HepG2 (cell line): ENCODE measurements at regions not wholly inside any gene's neighbourhood (a gene's known extent, or its start where the extent isn't known, plus 50 kb on each side); places are given as distances from the start of the nearest gene placed in this dataset.

Experiments used
- ATAC-seq: fragments of 200-7000 bp; cut with Tn5 transposase; 3 replicates; pipeline ENCODE4 v1.9.1; 2020; ENCODE audit warnings: mild to moderate bottlenecking, moderate library complexity
- BruUV-seq: library from RNA; stranded (reverse); fragments of 400-500 nt; replicated peaks from 2 replicates; lab custom pipeline; 2021; lab: Mats Ljungman, UMichigan
- CTCF ChIA-PET: fragments of 300-600 bp; formaldehyde crosslinking; extraction: SDS; loops from one replicate; lab custom pipeline; 2021; ENCODE audit warnings: low total read pairs, inconsistent platforms, low intra/inter-chr PET ratio; lab: Yijun Ruan, JAX
- POLR2A ChIA-PET: fragments of 350-600 bp; sonication (Branson Sonifier 250); formaldehyde crosslinking; loops from one replicate; lab custom pipeline; 2020; ENCODE audit warnings: antibody characterized with exemption, inconsistent platforms; lab: Yijun Ruan, JAX
- DNase-seq: peaks from one replicate; pipeline ENCODE4 v3.0.0-alpha.2; 2015; ENCODE audit warnings: low spot score
- FAIRE-seq: peaks from 3 replicates; lab custom pipeline; 2011; peaks lifted over from hg19 to GRCh38; lab: Jason Lieb, UNC
- H2AFZ ChIP-seq: one replicate; pipeline ENCODE4 v1.6.1; 2011; ENCODE audit warnings: low read length, inconsistent platforms
- H3K27ac ChIP-seq: fragments of 300-600 bp; 3 replicates; pipeline ENCODE4 v1.8.0; 2011; ENCODE audit warnings: mixed run types, mild to moderate bottlenecking, mixed read lengths, low read length, inconsistent platforms; ENCODE audit not compliant: insufficient read depth; ENCODE audit errors: extremely low read length
- H3K27me3 ChIP-seq, 2 experiments: fragments of 200-600 bp in 1 of 2; 2 replicates in 1 of 2; 3 replicates in 1 of 2; pipeline versions ENCODE4 v1.6.0 to v1.8.0; 2011; ENCODE audit warnings: low read length in 2 of 2, mild to moderate bottlenecking in 2 of 2, moderate library complexity in 2 of 2, inconsistent platforms in 1 of 2; ENCODE audit not compliant: insufficient read depth in 2 of 2, control insufficient read depth in 1 of 2
- H3K36me3 ChIP-seq, 2 experiments: fragments of 200-600 bp in 1 of 2; replicated peaks in 1 of 2; 2 replicates in 1 of 2; 3 replicates in 1 of 2; pipeline versions ENCODE4 v1.5.1 to v1.8.0; 2011; ENCODE audit warnings: low read length in 2 of 2, inconsistent platforms in 1 of 2; ENCODE audit not compliant: insufficient read depth in 2 of 2, control insufficient read depth in 1 of 2
- H3K4me1 ChIP-seq: 2 replicates; pipeline ENCODE4 v1.5.1; 2012; ENCODE audit warnings: low read length, inconsistent platforms; ENCODE audit not compliant: insufficient read depth
- H3K4me2 ChIP-seq: 2 replicates; pipeline ENCODE4 v1.6.0; 2011; ENCODE audit warnings: low read depth, low read length, inconsistent platforms
- H3K4me3 ChIP-seq, 3 experiments: fragments of 200-600 bp in 1 of 3; sonication (generic), shearing (Covaris generic) in 1 of 3; replicated peaks in 1 of 3; 2 replicates each; pipeline ENCODE4 v1.5.1; 2011 to 2016; ENCODE audit warnings: low read length in 3 of 3, inconsistent platforms in 2 of 3, low read depth in 2 of 3, mild to moderate bottlenecking in 2 of 3, control low read depth in 1 of 3, mixed read lengths in 1 of 3; ENCODE audit not compliant: insufficient read depth in 1 of 3
- H3K79me2 ChIP-seq: one replicate; pipeline ENCODE4 v1.6.1; 2011; ENCODE audit warnings: low read length, inconsistent platforms; ENCODE audit not compliant: insufficient read depth
- H3K9ac ChIP-seq: 2 replicates; pipeline ENCODE4 v1.6.0; 2011; ENCODE audit warnings: mild to moderate bottlenecking, low read depth, low read length, inconsistent platforms; ENCODE audit not compliant: insufficient read depth
- H3K9me3 ChIP-seq: 2 replicates; pipeline ENCODE4 v1.5.1; 2012; ENCODE audit warnings: mild to moderate bottlenecking, low read length
- H4K20me1 ChIP-seq: 2 replicates; pipeline ENCODE4 v1.6.0; 2011; ENCODE audit warnings: inconsistent platforms, mild to moderate bottlenecking, low read length, moderate library complexity; ENCODE audit not compliant: insufficient read depth
- CENPT ChIP-seq: sonication (generic); formaldehyde crosslinking; IDR thresholded peaks from 2 replicates; pipeline ENCODE4 v1.8.0; 2022; ENCODE audit warnings: low read depth, mild to moderate bottlenecking, moderate library complexity, missing genetic modification reagents
- DRAP1 ChIP-seq: IDR thresholded peaks from 2 replicates; pipeline ENCODE4 v1.6.1; 2016; ENCODE audit warnings: missing genetic modification reagents, missing compliant biosample characterization
- NR1H2 ChIP-seq: sonication (generic); formaldehyde crosslinking; IDR thresholded peaks from 2 replicates; pipeline ENCODE4 v1.8.1; 2022; ENCODE audit warnings: low read depth, missing genetic modification reagents, borderline replicate concordance
- RAD21 ChIP-seq: fragments of 450-650 bp; formaldehyde crosslinking; IDR thresholded peaks from 2 replicates; pipeline ENCODE4 v1.5.0; 2020; ENCODE audit warnings: mild to moderate bottlenecking
- SRY ChIP-seq: sonication (generic); formaldehyde crosslinking; IDR thresholded peaks from 2 replicates; pipeline ENCODE4 v1.8.0; 2022; ENCODE audit warnings: mild to moderate bottlenecking, missing genetic modification reagents
- SYNCRIP ChIP-seq: fragments of 200-400 bp; formaldehyde crosslinking; IDR thresholded peaks from 2 replicates; pipeline ENCODE4 v1.6.1; 2018; ENCODE audit warnings: mild to moderate bottlenecking, low read depth, low read length; ENCODE audit not compliant: insufficient read depth
- ZNF280B ChIP-seq: sonication (generic); formaldehyde crosslinking; IDR thresholded peaks from 2 replicates; pipeline ENCODE4 v1.5.0; 2020; ENCODE audit warnings: missing genetic modification reagents, mild to moderate bottlenecking, borderline replicate concordance
- ZNF281 ChIP-seq: sonication (generic); formaldehyde crosslinking; IDR thresholded peaks from 2 replicates; pipeline ENCODE4 v1.4.0; 2020; ENCODE audit warnings: missing genetic modification reagents, borderline replicate concordance
- ZNF816 ChIP-seq: sonication (generic); formaldehyde crosslinking; IDR thresholded peaks from 2 replicates; pipeline ENCODE4 v1.8.0; 2022; ENCODE audit warnings: missing genetic modification reagents, mild to moderate bottlenecking, borderline replicate concordance
- ZNF879 ChIP-seq: sonication (generic); formaldehyde crosslinking; IDR thresholded peaks from 2 replicates; pipeline ENCODE4 v1.8.1; 2023; ENCODE audit warnings: missing genetic modification reagents
- WGBS: methylation state at CpG from one replicate; pipeline ENCODE4 v1.1.6; 2017; ENCODE audit warnings: low lambda C conversion rate; 5-methylcytosine and 5-hydroxymethylcytosine counted together
- in situ Hi-C: cut with HindIII; loops from 2 replicates; pipeline ENCODE4 v1.10.0; 2017; ENCODE audit warnings: low pct_unique_long_range_greater_than_20kb; ENCODE audit not compliant: extremely low pct_ligation_motif_present
- intact Hi-C: fragments of 100-400 bp; cut with micrococcal nuclease; formaldehyde crosslinking; loops from one replicate; pipeline ENCODE4 v1.10.0; 2022; ENCODE audit not compliant: unreplicated experiment

- H3K4me2 ChIP-seq, result no peak overlapping the region
- intact Hi-C loops (no loop called here), in situ Hi-C loops (no loop called here)
- no peak for DNase-seq
- POLR2A ChIA-PET, result no interaction called here
- no peak overlapping the region for H3K27ac ChIP-seq
- no peak for TF ChIP-seq ZNF816 (CRISPR knock-in tag)
- 29% methylated on average over 4 of the region's 6 CpGs for WGBS
- no peak overlapping the region for H2AFZ ChIP-seq
- H3K36me3 ChIP-seq, result no peaks in the 10 kb centered on the region
- H3K9me3 ChIP-seq, result no peaks in the 10 kb centered on the region
- H3K4me1 ChIP-seq, result no peaks in the 10 kb centered on the region
- no peak overlapping the region for H3K9ac ChIP-seq
- no peaks in the 10 kb centered on the region for H3K27me3 ChIP-seq
- no peaks in the 10 kb centered on the region for H4K20me1 ChIP-seq
- no peaks in the 10 kb centered on the region for H3K79me2 ChIP-seq
- FAIRE-seq, result no peak
- H3K4me3 ChIP-seq, result no peak overlapping the region
- no TSS peak for BruUV-seq
- ATAC-seq, result no peak
- CTCF ChIA-PET, result no interaction called here
These were observed 248.9 kb upstream of the IGFBP3 start for GRCh38 chr7:46170021-46170420.

- H3K4me2 ChIP-seq, result no peak overlapping the region
- DNase-seq (no peak), ATAC-seq (no peak), FAIRE-seq (no peak)
- ChIA-PET CTCF (no interaction called here), POLR2A (no interaction called here)
- intact Hi-C loops, result no loop called here
- BruUV-seq, result no TSS peak
- in situ Hi-C loops, result no loop called here
- no peak overlapping the region for H3K9ac ChIP-seq
- H3K9me3 ChIP-seq, result no peaks in the 10 kb centered on the region
- 0% methylated on average over 1 of the region's 1 CpG for WGBS
- no peak overlapping the region for H3K4me3 ChIP-seq
- no peaks in the 10 kb centered on the region for H4K20me1 ChIP-seq
- no peak overlapping the region for H3K27ac ChIP-seq
- H3K36me3 ChIP-seq, result no peaks in the 10 kb centered on the region
- H3K27me3 ChIP-seq, result no peaks in the 10 kb centered on the region
- H3K4me1 ChIP-seq, result no peaks in the 10 kb centered on the region
- H2AFZ ChIP-seq, result no peak overlapping the region
- H3K79me2 ChIP-seq, result no peaks in the 10 kb centered on the region
- TF ChIP-seq CENPT (CRISPR knock-in tag) (no peak), ZNF280B (CRISPR knock-in tag) (no peak), SYNCRIP (no peak), ZNF281 (CRISPR knock-in tag) (no peak), ZNF879 (CRISPR knock-in tag) (no peak), RAD21 (CRISPR knock-in tag) (no peak), DRAP1 (CRISPR knock-in tag) (no peak), SRY (no peak), NR1H2 (CRISPR knock-in tag) (no peak)
These were observed 248.3 kb upstream of the IGFBP3 start for GRCh38 chr7:46169384-46169755.
